NOMO-1 treated with dmso at 0.1 percent for 144 hours (cell line): ENCODE measurements at regions not wholly inside any gene's neighbourhood (a gene's known extent, or its start where the extent isn't known, plus 50 kb on each side); places are given as distances from the start of the nearest gene placed in this dataset.

Experiments
- DNase-seq: peaks from one replicate; lab custom pipeline; 2025; ENCODE audit not compliant: unreplicated experiment; lab: John Stamatoyannopoulos, UW

- no peak for DNase-seq
Measured at GRCh38 chr6:87815449-87815848, 113.4 kb upstream of the AKIRIN2 start.

- no peak for DNase-seq
Measured at GRCh38 chr6:87808005-87808757, 106.1 kb upstream of the AKIRIN2 start.

- DNase-seq, result peak; percentile 20
Measured at GRCh38 chr6:87807475-87807874, 105.4 kb upstream of the AKIRIN2 start.

GRCh38 chr6:87806635-87807034 lies 104.6 kb upstream of the AKIRIN2 start:
- DNase-seq, result no peak

- no peak for DNase-seq
Measured at GRCh38 chr6:87806099-87806498, 104.1 kb upstream of the AKIRIN2 start.

- no peak for DNase-seq
Measured at GRCh38 chr6:87803791-87804190, 101.8 kb upstream of the AKIRIN2 start.

- no peak for DNase-seq
Measured at GRCh38 chr6:87799651-87800050, 97.6 kb upstream of the AKIRIN2 start.

- no peak for DNase-seq
Measured at GRCh38 chr6:87798393-87799278, 96.6 kb upstream of the AKIRIN2 start.

GRCh38 chr6:87794922-87795885 lies 93.2 kb upstream of the AKIRIN2 start:
- DNase-seq, result no peak

GRCh38 chr6:87793315-87793714 lies 91.3 kb upstream of the AKIRIN2 start:
- no peak for DNase-seq

GRCh38 chr6:87791982-87792381 lies 89.9 kb upstream of the AKIRIN2 start:
- no peak for DNase-seq

GRCh38 chr6:87791485-87791884 lies 89.5 kb upstream of the AKIRIN2 start:
- DNase-seq, result no peak

- no peak for DNase-seq
Measured at GRCh38 chr6:87791029-87791428, 89.0 kb upstream of the AKIRIN2 start.

- DNase-seq, result no peak
Measured at GRCh38 chr6:87789900-87790290, 87.9 kb upstream of the AKIRIN2 start.

- DNase-seq, result peak; percentile 52
Measured at GRCh38 chr6:87789198-87789899, 87.3 kb upstream of the AKIRIN2 start.

- DNase-seq, result no peak
Measured at GRCh38 chr6:87788141-87788540, 86.1 kb upstream of the AKIRIN2 start.

GRCh38 chr6:87785229-87785862 lies 83.3 kb upstream of the AKIRIN2 start:
- no peak for DNase-seq

GRCh38 chr6:87784690-87785089 lies 82.7 kb upstream of the AKIRIN2 start:
- no peak for DNase-seq

GRCh38 chr6:87784051-87784450 lies 82.0 kb upstream of the AKIRIN2 start:
- no peak for DNase-seq

GRCh38 chr6:87779542-87779941 lies 77.5 kb upstream of the AKIRIN2 start:
- DNase-seq, result no peak
